HG03025 (cell line): ENCODE measurements at regions not wholly inside any gene's neighbourhood (a gene's known extent, or its start where the extent isn't known, plus 50 kb on each side); places are given as distances from the start of the nearest gene placed in this dataset.

Source experiments
- ATAC-seq: cut with Tn5 transposase; IDR thresholded peaks from one replicate; pipeline ENCODE4 v1.9.1; 2021; ENCODE audit warnings: mild to moderate bottlenecking, moderate library complexity; ENCODE audit not compliant: unreplicated experiment, low FRiP score

- no peak for ATAC-seq
These were observed 866.2 kb downstream of the TBC1D22A start for GRCh38 chr22:47628477-47629272.

GRCh38 chr22:47627556-47628253, 865.3 kb downstream of the TBC1D22A start:
- ATAC-seq, result no peak

- no peak for ATAC-seq
These were observed 864.3 kb downstream of the TBC1D22A start for GRCh38 chr22:47626428-47627390.

- no peak for ATAC-seq
These were observed 863.3 kb downstream of the TBC1D22A start for GRCh38 chr22:47625531-47626427.

GRCh38 chr22:47625013-47625385, 862.5 kb downstream of the TBC1D22A start:
- no peak for ATAC-seq

GRCh38 chr22:47624252-47625012, 862.0 kb downstream of the TBC1D22A start:
- ATAC-seq, result no peak

GRCh38 chr22:47623763-47624148, 861.3 kb downstream of the TBC1D22A start:
- ATAC-seq, result no peak

GRCh38 chr22:47623066-47623762, 860.8 kb downstream of the TBC1D22A start:
- no peak for ATAC-seq

- ATAC-seq, result no peak
These were observed 860.1 kb downstream of the TBC1D22A start for GRCh38 chr22:47622541-47622940.

GRCh38 chr22:47621253-47621652, 858.8 kb downstream of the TBC1D22A start:
- no peak for ATAC-seq

GRCh38 chr22:47620391-47620790, 857.9 kb downstream of the TBC1D22A start:
- ATAC-seq, result no peak

- ATAC-seq, result no peak
These were observed 857.2 kb downstream of the TBC1D22A start for GRCh38 chr22:47619631-47620030.

GRCh38 chr22:47618180-47619010, 855.9 kb downstream of the TBC1D22A start:
- no peak for ATAC-seq

GRCh38 chr22:47617186-47617585, 854.7 kb downstream of the TBC1D22A start:
- no peak for ATAC-seq

GRCh38 chr22:47616396-47617020, 854.1 kb downstream of the TBC1D22A start:
- no peak for ATAC-seq

GRCh38 chr22:47615051-47615450, 852.6 kb downstream of the TBC1D22A start:
- no peak for ATAC-seq
